Endodermal cell (in vitro differentiated cells): ENCODE measurements at regions not wholly inside any gene's neighbourhood (a gene's known extent, or its start where the extent isn't known, plus 50 kb on each side); places are given as distances from the start of the nearest gene placed in this dataset.

Source experiments
- DNase-seq: peaks from one replicate; pipeline ENCODE4 v3.0.0-alpha.2; 2017
- H3K27ac ChIP-seq: 2 replicates; pipeline ENCODE4 v1.5.1; 2013; ENCODE audit warnings: mild to moderate bottlenecking, low read depth, low read length, moderate library complexity
- H3K27me3 ChIP-seq: 2 replicates; pipeline ENCODE4 v1.6.1; 2013; ENCODE audit warnings: mild to moderate bottlenecking, low read length, moderate library complexity; ENCODE audit not compliant: insufficient read depth, control insufficient read depth, poor library complexity, severe bottlenecking
- H3K36me3 ChIP-seq: 2 replicates; pipeline ENCODE4 v1.7.0; 2013; ENCODE audit warnings: mild to moderate bottlenecking, low read length, moderate library complexity; ENCODE audit not compliant: control insufficient read depth, insufficient read depth
- H3K4me1 ChIP-seq: one replicate; pipeline ENCODE4 v1.7.0; 2013; ENCODE audit warnings: low read length; ENCODE audit not compliant: control insufficient read depth, insufficient read depth
- H3K4me3 ChIP-seq: 2 replicates; pipeline ENCODE4 v1.5.1; 2013; ENCODE audit warnings: mild to moderate bottlenecking, low read length, moderate library complexity
- H3K9ac ChIP-seq: 2 replicates; pipeline ENCODE4 v1.6.1; 2013; ENCODE audit warnings: mild to moderate bottlenecking, low read length, moderate library complexity; ENCODE audit not compliant: poor library complexity, severe bottlenecking; ENCODE audit errors: extremely low read depth
- H3K9me3 ChIP-seq: 2 replicates; pipeline ENCODE4 v1.6.1; 2013; ENCODE audit warnings: mild to moderate bottlenecking, low read length, moderate library complexity; ENCODE audit not compliant: control insufficient read depth
- H3K27ac Mint-ChIP-seq: 2 replicates; pipeline ENCODE4 v1.8.0; 2020; ENCODE audit warnings: mixed read lengths
- H3K27me3 Mint-ChIP-seq: 2 replicates; pipeline ENCODE4 v1.8.0; 2021; ENCODE audit warnings: mild to moderate bottlenecking, mixed read lengths; ENCODE audit not compliant: insufficient read depth
- H3K36me3 Mint-ChIP-seq: 2 replicates; pipeline ENCODE4 v1.8.0; 2020; ENCODE audit warnings: low read depth, mixed read lengths
- H3K4me1 Mint-ChIP-seq: 2 replicates; pipeline ENCODE4 v1.8.0; 2020; ENCODE audit warnings: mixed read lengths
- H3K4me3 Mint-ChIP-seq: 2 replicates; pipeline ENCODE4 v1.8.0; 2020; ENCODE audit warnings: mild to moderate bottlenecking, moderate library complexity, mixed read lengths
- H3K9me3 Mint-ChIP-seq: 2 replicates; pipeline ENCODE4 v1.8.0; 2020; ENCODE audit warnings: mild to moderate bottlenecking, mixed read lengths
- CTCF ChIP-seq: fragments of 200-600 bp; sonication (generic); conservative IDR thresholded peaks from 2 replicates; pipeline ENCODE4 v1.5.0; 2021; ENCODE audit warnings: antibody characterized with exemption, mild to moderate bottlenecking
- WGBS, 2 experiments: methylation state at CpG; one replicate each; pipeline versions ENCODE4 v1.1.5 to v1.1.7; 2013; ENCODE audit warnings: missing lambda C conversion rate in 2 of 2, mixed read lengths in 1 of 2; ENCODE audit not compliant: insufficient coverage in 1 of 2, insufficient read length in 1 of 2; 5-methylcytosine and 5-hydroxymethylcytosine counted together

GRCh38 chr2:84297155-84297554, 161.9 kb downstream of the SUCLG1 start:
- Mint-ChIP-seq H3K9me3 (no peaks in the 10 kb centered on the region), H3K4me3 (no peak overlapping the region), H3K4me1 (no peaks in the 10 kb centered on the region), H3K27ac (no peak overlapping the region), H3K27me3 (no peaks in the 10 kb centered on the region), H3K36me3 (no peaks in the 10 kb centered on the region)
- peak; percentile 71 for DNase-seq
- Histone ChIP-seq H3K4me3 (no peak overlapping the region), H3K27ac (no peak overlapping the region), H3K4me1 (no peaks in the 10 kb centered on the region), H3K27me3 (no peaks in the 10 kb centered on the region), H3K9me3 (no peaks in the 10 kb centered on the region), H3K9ac (no peak overlapping the region), H3K36me3 (no peaks in the 10 kb centered on the region)
- 65% methylated on average over 3 of the region's 3 CpGs; no CpG with 5 or more reads in 1 of the 2 experiments for WGBS, 2 experiments
- TF ChIP-seq CTCF: no peak

DNA sequence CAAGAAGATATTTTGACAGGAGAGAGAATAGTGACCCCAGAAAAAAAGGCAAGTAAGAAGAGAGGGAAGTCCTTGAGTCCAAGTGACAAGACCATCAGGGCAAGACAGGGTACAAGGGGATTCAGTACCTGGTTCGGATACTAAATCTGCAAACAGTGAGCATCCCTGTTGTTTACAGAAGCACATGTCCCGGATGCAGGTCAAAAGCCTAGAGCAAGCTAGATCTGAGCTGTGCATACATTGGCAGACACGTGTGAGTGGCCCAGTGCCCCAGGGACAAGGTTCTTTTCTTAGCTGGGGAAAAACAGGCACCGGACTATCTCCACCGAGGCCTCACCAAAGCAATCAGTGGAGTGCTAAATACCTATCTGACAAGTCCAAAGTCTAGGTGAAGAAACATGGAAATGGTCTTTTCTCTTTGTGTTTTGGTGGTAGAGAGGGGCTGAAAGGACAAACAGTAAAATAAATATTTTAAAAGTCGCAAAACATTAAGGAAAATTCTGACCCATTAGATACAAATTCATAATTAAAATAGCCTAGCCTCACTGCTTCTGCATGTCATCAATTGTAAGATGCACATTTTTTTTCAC, 165.2 kb downstream of the SUCLG1 start:
- Mint-ChIP-seq H3K27me3 (no peaks in the 10 kb centered on the region), H3K27ac (no peak overlapping the region), H3K9me3 (no peaks in the 10 kb centered on the region), H3K4me3 (no peak overlapping the region), H3K4me1 (no peaks in the 10 kb centered on the region), H3K36me3 (no peaks in the 10 kb centered on the region)
- Histone ChIP-seq H3K27ac (no peak overlapping the region), H3K4me1 (no peaks in the 10 kb centered on the region), H3K4me3 (no peak overlapping the region), H3K9ac (no peak overlapping the region), H3K9me3 (no peaks in the 10 kb centered on the region), H3K27me3 (no peaks in the 10 kb centered on the region), H3K36me3 (no peaks in the 10 kb centered on the region)
- no peak for DNase-seq
- 88 to 98% methylated on average over 6 of the region's 6 CpGs for WGBS, 2 experiments
- no peak for TF ChIP-seq CTCF

DNA sequence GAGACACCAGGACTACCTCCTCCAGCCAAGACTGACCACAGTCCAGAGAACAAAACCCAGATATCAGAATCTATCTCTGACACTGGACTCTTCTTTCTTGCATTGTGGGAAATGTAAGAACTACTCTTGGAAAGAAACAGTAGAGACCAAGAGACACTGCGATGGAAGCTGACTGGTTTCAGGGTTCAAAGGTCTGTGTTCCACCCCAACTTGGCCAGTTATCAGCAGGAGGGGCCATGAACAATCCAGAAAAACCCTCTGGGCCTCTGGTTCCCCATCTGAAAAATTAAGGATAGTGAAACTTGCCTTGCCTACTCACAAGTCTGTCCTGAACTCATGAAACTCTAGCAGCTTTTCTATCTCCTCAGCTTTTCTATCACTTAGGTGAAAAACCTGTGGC, 166.5 kb downstream of the SUCLG1 start:
- no peak overlapping the region for H3K27ac Mint-ChIP-seq
- Histone ChIP-seq H3K4me1 (no peaks in the 10 kb centered on the region), H3K27me3 (no peaks in the 10 kb centered on the region), H3K9ac (no peak overlapping the region), H3K27ac (no peak overlapping the region), H3K9me3 (no peaks in the 10 kb centered on the region), H3K4me3 (no peak overlapping the region), H3K36me3 (no peaks in the 10 kb centered on the region)
- no peak for DNase-seq
- H3K4me3 Mint-ChIP-seq: no peak overlapping the region
- H3K4me1 Mint-ChIP-seq: no peaks in the 10 kb centered on the region
- WGBS, 2 experiments: 91 to 100% methylated on average over 1 of the region's 1 CpG
- TF ChIP-seq CTCF: no peak
- H3K27me3 Mint-ChIP-seq: no peaks in the 10 kb centered on the region
- H3K36me3 Mint-ChIP-seq: no peaks in the 10 kb centered on the region
- H3K9me3 Mint-ChIP-seq: no peaks in the 10 kb centered on the region
